RWPE1 (cell line): ENCODE measurements at regions not wholly inside any gene's neighbourhood (a gene's known extent, or its start where the extent isn't known, plus 50 kb on each side); places are given as distances from the start of the nearest gene placed in this dataset.

Source experiments
- CTCF ChIA-PET: fragments of 350-600 bp; sonication (Branson Sonifier 250); formaldehyde crosslinking; extraction: SDS; loops from one replicate; lab custom pipeline; 2021; lab: Yijun Ruan, JAX
- POLR2A ChIA-PET: fragments of 400-600 bp; formaldehyde crosslinking; extraction: SDS; loops from one replicate; lab custom pipeline; 2020; ENCODE audit warnings: antibody characterized with exemption; ENCODE audit not compliant: low non-redundant PET; lab: Yijun Ruan, JAX
- DNase-seq: peaks from one replicate; pipeline ENCODE4 v3.0.0; 2012; ENCODE audit warnings: low spot score
- H3K27ac ChIP-seq: fragments of 450-650 bp; 2 replicates; pipeline ENCODE4 v1.5.1; 2017
- TF ChIP-seq, protein P1 (sequence below): fragments of 450-650 bp; conservative IDR thresholded peaks from 2 replicates; pipeline ENCODE4 v1.5.1; 2017; ENCODE audit warnings: low read depth, mild to moderate bottlenecking

DNA sequence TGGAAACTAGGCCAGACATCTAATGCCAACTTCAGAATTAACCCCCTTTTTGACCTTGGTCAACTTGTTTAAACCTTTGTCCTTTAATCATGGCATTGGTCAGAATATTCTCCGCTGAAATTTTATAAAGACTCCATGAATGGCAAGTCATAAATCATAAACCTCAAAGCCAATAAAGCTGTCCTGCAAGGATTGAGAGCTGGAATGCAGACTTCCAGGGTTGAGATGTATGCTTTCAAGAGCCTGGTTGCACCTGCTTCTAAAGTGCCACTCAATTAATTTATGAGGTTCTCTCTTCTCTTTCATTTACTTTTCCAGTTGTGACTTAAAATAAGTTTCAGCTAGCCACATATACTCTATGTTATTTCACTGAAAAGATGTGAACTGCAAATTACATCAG is 136.2 kb upstream of the HCCS start:
- no peak overlapping the region for H3K27ac ChIP-seq
- DNase-seq = no peak
- TF ChIP-seq, protein P1, sequence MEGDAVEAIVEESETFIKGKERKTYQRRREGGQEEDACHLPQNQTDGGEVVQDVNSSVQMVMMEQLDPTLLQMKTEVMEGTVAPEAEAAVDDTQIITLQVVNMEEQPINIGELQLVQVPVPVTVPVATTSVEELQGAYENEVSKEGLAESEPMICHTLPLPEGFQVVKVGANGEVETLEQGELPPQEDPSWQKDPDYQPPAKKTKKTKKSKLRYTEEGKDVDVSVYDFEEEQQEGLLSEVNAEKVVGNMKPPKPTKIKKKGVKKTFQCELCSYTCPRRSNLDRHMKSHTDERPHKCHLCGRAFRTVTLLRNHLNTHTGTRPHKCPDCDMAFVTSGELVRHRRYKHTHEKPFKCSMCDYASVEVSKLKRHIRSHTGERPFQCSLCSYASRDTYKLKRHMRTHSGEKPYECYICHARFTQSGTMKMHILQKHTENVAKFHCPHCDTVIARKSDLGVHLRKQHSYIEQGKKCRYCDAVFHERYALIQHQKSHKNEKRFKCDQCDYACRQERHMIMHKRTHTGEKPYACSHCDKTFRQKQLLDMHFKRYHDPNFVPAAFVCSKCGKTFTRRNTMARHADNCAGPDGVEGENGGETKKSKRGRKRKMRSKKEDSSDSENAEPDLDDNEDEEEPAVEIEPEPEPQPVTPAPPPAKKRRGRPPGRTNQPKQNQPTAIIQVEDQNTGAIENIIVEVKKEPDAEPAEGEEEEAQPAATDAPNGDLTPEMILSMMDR = no peak
- CTCF ChIA-PET = no interaction called here
- POLR2A ChIA-PET = no interaction called here

DNA sequence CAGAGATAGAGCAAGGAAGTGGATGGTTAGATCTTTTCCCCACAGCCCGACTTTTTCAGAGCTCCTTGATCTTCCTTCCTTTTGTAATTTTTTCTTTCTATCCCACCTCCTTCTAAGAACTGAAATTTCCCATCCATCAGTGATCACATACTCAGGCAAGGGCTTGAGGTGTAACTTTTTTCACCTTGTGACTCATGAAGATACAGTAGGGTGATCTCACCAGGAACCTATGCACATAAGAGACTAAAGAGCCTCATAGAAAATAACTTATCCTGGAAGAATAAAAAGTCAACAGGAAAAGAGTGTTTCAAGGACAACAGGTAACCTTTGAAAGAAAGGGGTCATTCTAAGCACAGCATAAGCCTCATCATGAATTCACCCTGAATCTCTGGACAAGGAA is 131.2 kb upstream of the HCCS start:
- DNase-seq = no peak
- no peak overlapping the region for H3K27ac ChIP-seq
- TF ChIP-seq, protein P1 = no peak
- CTCF ChIA-PET = no interaction called here
- POLR2A ChIA-PET = no interaction called here

DNA sequence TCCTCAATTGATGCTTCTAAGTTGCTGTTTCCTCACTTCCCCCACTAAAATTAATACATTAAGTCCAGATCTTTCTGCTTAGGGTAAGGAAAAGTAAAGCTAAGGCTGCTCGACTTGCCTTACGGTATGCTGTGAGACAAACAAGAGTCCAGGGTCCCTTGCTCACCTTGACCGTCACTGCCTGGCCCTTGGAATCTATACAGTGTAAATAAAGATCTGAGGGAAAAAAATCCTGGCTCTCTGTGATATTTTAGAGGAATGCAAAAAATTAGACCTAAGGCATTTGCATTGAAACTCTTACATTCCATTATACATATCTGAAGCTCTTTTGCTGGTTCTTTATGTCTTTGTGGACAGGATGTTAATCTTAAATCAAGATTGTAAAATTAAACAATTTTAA is 129.6 kb upstream of the HCCS start:
- H3K27ac ChIP-seq = no peak overlapping the region
- ChIA-PET CTCF (no interaction called here), POLR2A (no interaction called here)
- TF ChIP-seq, protein P1 = no peak
- DNase-seq = no peak

DNA sequence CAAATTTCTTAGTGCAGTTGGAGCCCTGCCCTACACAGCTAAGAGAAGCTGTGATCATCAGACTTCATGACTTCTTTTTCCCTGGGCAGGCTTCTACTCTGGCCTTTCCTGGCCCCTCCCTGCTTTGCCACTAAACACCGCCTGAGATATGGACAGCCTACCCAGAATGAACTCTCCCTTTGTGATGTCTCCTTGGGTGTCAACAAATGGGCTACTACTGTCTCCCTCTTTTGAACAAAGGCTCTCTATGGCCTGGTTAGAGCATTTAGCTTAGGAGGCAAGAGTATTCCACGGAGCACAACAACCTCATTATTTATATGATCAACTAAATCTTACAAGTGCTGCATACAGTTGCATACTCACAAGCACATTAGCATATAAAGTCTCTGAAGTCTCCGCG is 127.6 kb upstream of the HCCS start:
- TF ChIP-seq, protein P1 = no peak
- H3K27ac ChIP-seq = no peak overlapping the region
- no peak for DNase-seq
- ChIA-PET POLR2A (no interaction called here), CTCF (no interaction called here)

DNA sequence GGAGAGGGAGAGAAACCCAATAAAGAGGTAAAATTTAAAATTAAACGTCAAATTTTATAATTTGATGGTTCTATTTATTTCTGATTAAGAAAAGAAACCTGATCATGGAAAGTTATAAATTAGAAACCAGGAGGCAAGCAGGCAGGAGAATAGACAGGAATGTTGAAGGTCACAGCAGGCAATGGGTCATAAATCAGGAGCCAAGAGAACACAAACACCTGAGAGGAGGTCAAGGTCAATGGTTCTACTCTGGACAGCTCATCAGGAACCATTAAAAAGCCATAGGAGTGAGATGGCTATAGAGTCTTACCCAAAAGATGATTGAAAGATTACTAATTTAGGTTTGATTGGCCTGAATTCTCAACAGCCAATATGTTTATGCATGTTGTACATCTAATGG is 126.9 kb upstream of the HCCS start:
- ChIA-PET POLR2A (no interaction called here), CTCF (no interaction called here)
- TF ChIP-seq, protein P1 = no peak
- DNase-seq = no peak
- no peak overlapping the region for H3K27ac ChIP-seq

DNA sequence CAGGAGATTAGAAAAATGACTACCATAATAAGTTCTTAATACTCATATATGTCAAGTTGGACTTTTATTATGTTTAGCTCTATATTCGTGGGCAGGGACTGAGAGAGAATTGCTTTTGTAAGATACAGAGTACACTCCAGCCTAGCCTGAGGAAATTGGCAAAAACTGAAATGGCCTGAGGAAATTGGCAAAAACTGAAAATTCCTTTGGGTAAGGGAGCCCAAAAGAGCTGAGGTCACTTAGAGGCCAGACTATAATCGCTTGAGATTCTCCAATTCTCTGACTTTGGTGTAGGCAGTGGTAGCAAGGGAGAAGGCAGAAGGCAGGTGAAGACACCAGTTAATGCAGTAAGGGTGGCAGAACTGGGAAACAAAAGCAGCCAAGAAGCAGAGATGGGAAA is 124.5 kb upstream of the HCCS start:
- POLR2A ChIA-PET = no interaction called here
- CTCF ChIA-PET = no interaction called here
- TF ChIP-seq, protein P1 = no peak
- no peak for DNase-seq
- H3K27ac ChIP-seq = no peak overlapping the region

DNA sequence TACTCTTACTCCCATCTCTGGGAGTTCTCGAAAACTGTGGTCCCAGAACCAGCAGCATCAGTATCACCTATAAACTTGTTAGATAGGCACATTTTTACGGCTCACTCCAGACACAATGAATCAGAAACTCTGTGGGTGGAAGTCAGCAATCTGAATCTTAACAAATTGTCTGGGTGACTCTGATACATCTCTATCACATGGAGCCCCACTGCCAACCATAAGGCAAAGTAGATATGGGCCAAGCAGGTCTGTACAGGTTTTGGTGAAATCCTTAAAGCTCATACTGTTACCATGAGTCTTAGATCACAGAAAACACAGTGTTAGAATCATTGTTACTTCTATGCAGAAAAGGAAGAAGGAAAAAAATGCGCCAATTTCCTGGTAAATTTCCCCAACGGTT is 122.5 kb upstream of the HCCS start:
- no peak for DNase-seq
- no peak overlapping the region for H3K27ac ChIP-seq
- CTCF ChIA-PET = no interaction called here
- TF ChIP-seq, protein P1 = no peak
- POLR2A ChIA-PET = no interaction called here
